ENCODE measurements at regions not wholly inside any gene's neighbourhood (a gene's known extent, or its start where the extent isn't known, plus 50 kb on each side); places are given as distances from the start of the nearest gene placed in this dataset.

DNA sequence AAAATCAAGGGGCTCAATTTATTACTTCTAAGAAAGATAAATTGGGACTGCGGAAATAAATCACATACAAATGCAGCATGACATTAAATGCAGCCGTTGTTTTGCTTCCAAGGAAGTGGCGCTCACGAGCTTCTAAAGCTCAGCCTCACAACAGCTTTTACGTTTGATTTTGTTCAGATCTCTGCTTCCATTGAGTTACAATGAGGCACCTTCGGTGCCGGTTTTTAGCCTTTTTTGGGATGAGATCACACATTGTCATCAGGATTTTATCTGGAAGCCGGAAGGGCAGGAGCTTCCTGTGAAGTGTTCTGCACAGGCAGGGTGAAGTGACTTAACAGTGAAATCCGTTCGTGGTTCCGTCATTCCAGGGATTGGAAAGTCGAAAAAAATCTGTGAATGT, 209.8 kb downstream of the DCDC2C start:
- no peak for TF ChIP-seq POLR2A (IDR thresholded peaks at IDR 0.05; ENCODE audit: low read length)
- no peak for TF ChIP-seq GATA1 (IDR thresholded peaks at IDR 0.05; ENCODE audit: low read depth, low read length)
